C4-2B (cell line): ENCODE measurements at regions not wholly inside any gene's neighbourhood (a gene's known extent, or its start where the extent isn't known, plus 50 kb on each side); places are given as distances from the start of the nearest gene placed in this dataset.

ENCODE experiments used
- H3K27ac ChIP-seq: fragments of 450-650 bp; 2 replicates; pipeline ENCODE4 v1.5.1; 2017
- CTCF ChIP-seq: fragments of 450-650 bp; conservative IDR thresholded peaks from 2 replicates; pipeline ENCODE4 v1.5.1; 2017; ENCODE audit warnings: mild to moderate bottlenecking
- ZFX ChIP-seq: fragments of 450-650 bp; IDR thresholded peaks from 2 replicates; pipeline ENCODE4 v1.6.1; 2017

GRCh38 chr1:95180371-95180770 lies 53.6 kb upstream of the RWDD3 start:
- no peak for TF ChIP-seq CTCF
- no peak for TF ChIP-seq ZFX
- H3K27ac ChIP-seq = no peak overlapping the region

- TF ChIP-seq CTCF (no peak), ZFX (no peak)
Observed at GRCh38 chr1:95181096-95181495, 52.9 kb upstream of the RWDD3 start.

GRCh38 chr1:95183952-95184351 lies 50.1 kb upstream of the RWDD3 start:
- no peak overlapping the region for H3K27ac ChIP-seq
- TF ChIP-seq CTCF (no peak), ZFX (no peak)

More at GRCh38 chr1:95181096-95181495, 52.9 kb upstream of the RWDD3 start:
- H3K27ac ChIP-seq = no peak overlapping the region
